ENCODE measurements at regions not wholly inside any gene's neighbourhood (a gene's known extent, or its start where the extent isn't known, plus 50 kb on each side); places are given as distances from the start of the nearest gene placed in this dataset.
"Not testable (repeated sequence)": the region's sequence is repeated elsewhere in the genome, so short reads cannot be mapped to it uniquely, and the experiment has no call there.

DNA sequence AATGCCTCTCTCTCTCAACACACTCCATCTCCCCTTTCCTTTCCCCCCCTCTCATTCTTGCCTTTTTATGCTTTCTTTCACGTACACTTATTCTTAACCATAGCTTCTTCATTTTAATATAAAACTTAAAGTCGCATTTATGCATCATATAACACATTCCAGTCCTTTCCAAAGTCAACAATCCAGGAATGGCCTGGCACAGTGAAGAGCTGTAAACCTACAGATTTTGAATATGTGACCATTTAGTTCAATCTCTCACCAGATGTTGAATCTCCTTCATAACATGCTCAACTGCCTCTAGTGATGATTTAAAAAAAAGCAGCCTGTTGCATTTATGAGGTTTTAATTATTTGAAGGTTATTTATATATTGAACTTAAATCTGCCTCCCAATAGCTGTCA, 186.2 kb upstream of the GRAMD2B start:
- DNase-seq (no peak), ATAC-seq (no peak)

DNA sequence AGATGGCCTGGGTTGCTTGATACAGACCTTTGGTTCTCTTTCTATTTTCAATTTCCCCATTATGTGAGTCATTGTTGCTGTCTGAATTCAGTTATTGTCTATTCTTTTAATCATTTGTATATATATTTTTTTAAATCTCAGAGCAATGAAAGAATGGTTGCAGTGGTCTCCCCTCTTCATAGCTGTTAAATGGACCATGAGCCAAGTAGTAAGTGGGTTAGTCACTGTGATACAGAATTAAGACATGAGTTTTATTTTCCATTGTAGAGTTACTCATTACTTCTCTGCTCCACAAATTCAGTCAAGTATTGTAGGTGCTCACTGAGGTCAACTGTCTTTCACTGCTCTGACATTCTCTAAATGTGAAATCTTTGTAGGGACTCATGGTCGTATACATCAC, 174.6 kb upstream of the GRAMD2B start:
- no peak for ATAC-seq
- DNase-seq: no peak

DNA sequence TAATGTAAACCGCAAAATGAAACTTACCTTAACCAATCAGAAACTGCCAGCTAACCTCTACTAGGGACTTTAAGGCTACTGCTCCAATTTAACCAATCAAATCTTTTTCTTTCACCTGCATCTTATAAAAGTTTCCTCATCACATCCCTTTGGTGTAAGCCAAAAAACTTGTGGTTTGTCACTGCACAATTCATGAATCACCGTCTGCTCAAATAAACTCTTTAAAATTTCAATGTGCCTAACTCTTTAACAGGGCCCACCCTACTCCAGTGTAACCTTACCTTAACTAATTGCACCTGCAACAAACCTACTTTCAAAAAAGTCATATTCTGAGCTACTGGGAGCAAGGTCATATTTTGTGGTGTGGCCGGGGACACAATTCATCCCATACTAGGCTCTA, 172.2 kb upstream of the GRAMD2B start:
- DNase-seq: no peak
- ATAC-seq: no peak

DNA sequence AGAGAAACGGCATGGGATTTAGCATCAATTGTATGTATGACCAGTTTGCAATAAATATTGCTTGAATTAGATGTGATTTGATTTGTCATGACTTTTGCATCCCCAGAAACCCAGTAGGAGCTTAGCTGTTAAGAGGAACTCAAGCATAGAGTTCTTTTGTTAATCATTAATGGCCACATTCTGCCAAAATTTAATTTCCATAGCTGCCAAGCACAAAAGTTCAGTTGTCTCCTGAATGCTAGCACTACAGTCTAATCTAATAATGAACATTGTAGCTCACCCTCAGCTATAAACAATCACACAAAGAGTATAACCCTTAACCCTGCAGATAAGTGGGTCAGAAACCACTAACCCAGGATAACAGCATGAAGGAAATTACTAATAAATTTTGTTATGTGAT, 169.8 kb upstream of the GRAMD2B start:
- DNase-seq (no peak), ATAC-seq (no peak)

DNA sequence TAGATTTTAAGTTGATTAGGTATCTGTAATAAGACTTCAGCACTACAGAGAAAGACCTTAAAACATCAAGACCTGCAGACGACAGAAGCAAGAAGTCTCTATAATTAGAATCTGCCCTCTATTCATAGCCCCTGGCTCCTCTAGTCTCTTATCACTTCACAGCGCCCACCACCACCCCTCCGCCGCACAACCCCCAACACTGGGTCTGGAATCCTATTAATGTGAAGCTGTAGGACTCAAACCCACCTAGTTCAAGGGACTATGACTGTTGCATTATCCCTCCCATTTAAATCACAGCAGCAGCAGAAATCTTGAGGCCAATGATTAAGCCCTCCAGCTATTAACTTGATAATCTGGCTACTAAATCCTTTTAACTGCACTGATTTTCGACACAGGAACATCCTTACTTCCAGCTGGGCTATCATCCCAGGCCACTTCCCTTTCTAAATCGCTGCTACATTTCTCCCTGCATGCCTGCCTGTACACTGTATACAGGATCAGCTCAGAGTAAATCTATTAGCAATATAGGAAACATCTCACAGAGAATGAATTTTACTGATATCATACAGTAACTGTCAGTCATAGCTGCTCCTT, 159.5 kb upstream of the GRAMD2B start:
- DNase-seq: no peak
- no peak for ATAC-seq

DNA sequence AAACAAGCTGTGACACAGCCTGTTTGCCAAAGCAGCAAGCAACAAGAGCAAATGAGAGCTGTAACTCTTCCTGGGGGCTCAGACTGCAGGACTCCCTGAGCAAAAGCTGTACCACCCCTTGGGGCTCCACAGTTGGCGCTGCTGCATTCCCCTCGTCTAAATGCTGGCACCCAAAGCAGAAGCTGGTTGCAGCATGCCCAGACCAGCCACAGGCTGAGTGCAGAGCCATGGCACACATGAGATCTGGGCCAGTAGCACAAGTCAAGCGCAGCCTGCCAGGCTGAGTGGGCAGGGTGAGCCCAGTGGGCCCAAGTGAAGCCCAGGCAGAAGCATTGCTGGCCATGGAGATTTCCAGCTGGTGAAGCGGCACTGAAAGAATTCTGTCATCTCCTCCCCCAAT, 157.3 kb upstream of the GRAMD2B start:
- DNase-seq: no peak
- ATAC-seq: no peak

DNA sequence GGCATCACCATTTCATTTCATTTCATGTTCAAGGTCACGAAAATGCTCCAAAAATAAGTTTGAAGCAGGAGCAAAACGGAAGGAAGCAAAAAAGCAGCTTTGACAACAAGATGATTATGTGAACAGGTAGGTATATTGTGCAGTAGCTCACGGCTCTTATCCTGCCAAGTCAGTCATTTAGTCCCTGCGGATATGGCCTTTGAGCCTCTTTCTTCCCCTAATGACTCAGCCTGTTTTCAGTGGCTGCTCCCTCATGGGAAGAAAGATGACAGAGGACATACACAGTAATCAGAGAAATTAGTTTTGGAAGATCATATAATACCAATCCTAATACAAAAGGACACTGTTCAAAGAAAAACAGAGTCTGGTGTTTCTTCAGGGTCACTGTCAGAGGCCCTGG, 155.8 kb upstream of the GRAMD2B start:
- ATAC-seq: no peak
- DNase-seq: no peak

DNA sequence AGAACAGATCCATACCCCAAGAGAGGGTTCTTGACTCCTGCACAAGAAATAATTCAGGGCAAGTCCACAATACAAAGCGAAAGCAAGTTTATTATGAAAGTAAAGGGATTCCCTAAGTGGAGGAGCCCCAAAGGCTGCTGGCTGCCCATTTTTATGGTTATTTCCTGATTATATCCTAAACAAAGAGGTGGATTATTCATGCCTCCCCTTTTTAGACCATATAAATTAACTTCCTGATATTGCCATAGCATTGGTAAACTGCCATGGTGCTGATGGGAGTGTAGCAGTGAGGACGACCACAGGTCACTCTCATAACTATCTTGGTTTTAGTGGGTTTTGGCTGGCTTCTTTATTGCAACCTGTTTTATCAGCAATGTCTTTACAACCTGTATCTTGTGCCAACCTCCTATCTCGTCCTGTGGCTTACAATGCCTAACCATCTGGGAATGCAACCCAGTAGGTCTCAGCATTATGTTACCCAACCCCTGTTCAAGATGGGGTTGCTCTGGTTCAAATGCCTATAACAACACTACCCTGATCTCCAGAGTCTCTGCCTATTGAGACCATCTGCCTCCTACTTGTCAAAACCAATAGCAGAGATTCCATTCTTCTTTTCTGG, 154.4 kb upstream of the GRAMD2B start:
- DNase-seq: no peak
- no peak for ATAC-seq

DNA sequence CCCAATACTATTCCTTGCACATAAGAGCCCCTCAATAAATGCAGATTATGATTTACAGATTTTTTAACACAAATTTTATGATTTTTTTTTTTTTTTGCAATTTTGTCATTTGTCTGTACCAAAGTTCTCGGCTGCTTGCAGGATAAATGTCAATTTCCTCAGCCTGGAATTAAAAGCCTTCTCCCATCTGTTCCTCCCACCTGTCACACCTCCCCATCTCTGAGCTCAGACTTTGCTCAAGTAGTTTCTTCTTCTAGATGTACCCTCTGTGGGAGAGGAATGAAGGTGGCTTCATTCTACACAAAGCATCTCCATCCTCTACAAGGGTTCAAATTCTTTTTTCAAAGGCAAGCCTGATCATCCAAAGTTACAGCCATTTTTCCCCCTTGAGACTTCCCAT, 153.7 kb upstream of the GRAMD2B start:
- ATAC-seq: no peak
- DNase-seq: no peak

DNA sequence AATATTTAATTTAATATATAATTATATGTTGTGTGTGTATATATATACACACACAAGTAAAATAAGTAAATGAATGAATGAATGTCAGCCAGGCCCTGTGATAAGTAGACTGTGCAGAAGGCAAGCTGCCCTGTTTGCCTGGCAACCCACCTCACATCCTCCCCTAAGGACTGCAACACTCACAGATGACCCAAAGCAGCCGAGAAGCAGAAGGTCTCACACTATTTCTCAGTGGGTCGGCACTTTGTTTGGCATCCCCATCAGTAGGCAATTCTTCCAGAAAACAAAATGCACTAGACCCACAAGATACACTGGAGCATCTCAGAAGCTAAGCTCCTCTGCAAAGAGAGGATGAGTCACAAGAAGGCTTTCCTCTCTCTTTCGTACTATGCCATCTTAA, 152.1 kb upstream of the GRAMD2B start:
- DNase-seq (no peak), ATAC-seq (no peak)

DNA sequence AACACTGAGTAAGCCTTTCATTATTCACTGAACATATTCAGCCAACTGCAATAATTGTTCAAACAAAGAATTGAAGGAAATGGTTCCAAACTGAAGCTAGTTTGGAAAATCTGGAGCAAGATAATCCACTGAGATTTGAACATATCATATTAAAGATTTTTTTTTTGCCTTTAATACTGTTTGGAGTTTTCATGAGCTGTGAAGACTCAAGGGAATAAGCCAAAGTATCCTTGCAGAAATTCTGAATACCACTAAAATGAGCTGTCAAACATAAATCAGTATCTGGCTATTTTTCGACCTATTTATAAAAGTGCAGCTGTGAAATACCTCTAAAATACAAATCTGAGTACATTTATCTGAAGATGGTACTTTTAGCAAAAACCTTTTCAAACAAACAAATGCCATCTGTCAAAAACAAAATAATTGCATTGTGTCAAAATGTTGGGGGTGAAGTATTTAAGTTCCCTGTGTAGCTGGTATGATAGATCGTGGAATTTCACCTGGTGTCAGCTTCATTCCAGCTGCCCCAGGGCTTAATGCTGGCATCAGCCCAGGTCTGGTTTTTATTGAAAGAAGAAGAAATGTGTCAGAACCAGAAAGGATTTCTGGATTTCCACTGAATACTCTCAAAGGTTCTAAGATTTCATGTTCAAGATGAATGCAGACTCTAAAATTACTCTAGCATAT, 149.0 kb upstream of the GRAMD2B start:
- no peak for ATAC-seq
- DNase-seq: no peak

DNA sequence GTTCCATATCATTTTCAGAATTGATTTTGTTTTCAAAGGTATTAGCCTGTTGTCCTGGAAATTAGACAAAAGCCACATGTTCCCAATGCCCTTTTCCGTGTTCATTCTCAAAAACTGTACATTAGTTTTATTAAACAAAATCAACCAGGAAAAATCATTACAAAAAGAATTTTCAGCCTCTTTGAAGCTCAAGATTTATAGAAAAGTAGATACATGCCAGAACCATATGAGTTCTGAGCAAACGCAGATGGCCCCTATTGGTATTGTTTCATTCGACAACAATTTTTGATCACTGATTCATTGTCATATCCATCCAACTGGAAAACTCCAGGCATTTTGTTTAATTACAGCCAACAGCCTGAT, 148.5 kb upstream of the GRAMD2B start:
- no peak for ATAC-seq
- DNase-seq: no peak

DNA sequence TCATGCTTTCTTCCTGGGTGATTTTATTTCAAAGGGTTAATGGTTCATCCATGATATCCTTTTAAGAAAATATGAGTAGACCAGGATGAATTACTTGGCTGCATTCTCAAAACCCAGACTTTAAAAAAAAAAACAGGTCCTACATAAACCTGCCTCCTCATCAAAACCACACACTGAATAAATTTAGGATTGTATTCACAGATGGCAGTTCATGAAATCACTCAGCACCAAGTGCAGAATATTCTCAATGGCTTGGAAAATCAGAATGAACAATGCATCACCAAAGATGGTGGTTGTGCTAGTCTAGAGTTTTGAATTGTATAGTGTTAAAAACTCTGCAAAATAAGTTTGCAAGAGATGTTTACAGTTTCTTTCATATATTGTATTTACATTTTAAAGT, 145.4 kb upstream of the GRAMD2B start:
- ATAC-seq (no peak), DNase-seq (no peak)

DNA sequence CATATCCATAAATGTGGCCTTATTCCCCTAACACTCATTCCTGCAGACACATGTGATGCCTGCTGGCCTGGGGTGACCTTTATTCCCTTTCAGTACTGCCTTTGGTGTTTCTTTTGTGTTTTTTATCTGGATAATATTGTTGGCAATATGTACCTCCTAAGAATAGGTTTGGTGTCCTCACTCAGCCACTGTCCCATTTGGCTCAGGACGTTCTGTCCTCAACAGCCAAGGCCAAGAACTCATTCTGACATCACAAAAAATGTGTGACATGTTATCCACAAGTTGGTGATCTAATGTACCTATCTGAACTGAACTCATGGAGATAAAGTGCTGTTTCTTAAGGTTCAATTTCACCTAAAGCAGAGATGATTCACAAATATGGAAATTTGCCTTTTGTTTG, 142.9 kb upstream of the GRAMD2B start:
- ATAC-seq (no peak), DNase-seq (no peak)

DNA sequence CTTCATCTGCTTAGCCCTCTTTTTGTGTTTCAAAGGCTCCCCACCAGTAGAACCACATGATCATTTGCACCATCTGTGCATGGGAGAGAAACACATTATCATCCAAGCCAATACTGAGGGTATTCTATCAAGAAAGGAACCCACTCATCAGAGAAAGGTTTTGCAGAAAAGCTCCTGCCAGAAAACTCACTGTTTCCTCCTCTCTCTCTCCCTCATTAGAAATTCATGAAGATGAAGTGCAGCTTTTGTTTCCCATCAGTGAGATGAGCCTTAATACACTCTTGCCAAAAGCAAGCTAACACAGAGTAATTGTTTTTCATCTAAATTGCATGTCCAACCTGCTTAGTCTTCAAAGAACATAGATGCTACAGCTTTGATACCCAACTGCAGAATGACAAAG, 142.4 kb upstream of the GRAMD2B start:
- ATAC-seq: no peak
- DNase-seq: no peak

DNA sequence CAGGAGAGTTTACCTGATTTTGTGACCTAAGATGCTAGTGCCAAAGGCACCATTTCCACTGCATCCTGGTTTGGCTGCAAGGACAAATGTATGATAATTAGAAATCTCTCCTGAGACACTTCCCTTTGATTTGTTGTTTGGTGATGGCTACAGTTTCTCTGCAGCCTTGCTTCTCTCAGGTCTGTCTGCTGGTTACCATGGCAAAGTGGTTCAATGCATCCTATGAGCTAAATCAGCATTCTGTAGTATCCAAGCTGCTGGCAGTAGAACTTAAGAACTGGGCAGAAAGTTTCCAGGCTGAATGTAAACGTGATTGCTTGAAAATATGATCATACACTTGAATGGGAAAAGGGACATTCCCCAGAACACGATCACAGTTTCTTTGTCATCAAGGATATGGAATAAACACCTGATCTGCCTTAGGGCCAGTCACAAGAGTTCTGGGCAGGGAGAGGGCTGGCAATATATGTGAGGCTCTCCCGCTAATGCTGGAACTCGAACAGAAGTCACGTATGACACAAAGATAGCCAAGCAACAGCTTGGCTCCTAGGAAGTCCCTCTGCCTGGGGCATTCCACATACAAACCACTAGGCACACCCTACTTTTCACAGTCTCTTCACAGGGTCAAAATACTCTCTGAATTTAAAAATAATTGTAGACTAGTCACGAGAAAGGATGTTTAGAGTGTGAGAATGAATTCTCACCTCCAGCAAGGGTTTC, 138.1 kb upstream of the GRAMD2B start:
- DNase-seq (no peak), ATAC-seq (no peak)

DNA sequence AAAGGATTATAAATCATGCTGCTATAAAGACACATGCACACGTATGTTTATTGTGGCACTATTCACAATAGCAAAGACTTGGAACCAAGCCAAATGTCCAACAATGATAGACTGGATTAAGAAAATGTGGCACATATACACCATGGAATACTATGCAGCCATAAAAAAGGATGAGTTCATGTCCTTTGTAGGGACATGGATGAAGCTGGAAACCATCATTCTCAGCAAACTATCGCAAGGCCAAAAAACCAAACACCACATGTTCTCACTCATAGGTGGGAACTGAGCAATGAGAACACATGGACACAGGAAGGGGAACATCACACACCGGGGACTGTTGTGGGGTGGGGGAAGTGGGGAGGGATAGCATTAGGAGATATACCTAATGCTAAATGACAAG, 127.1 kb upstream of the GRAMD2B start:
- DNase-seq, ATAC-seq: not testable (repeated sequence)

DNA sequence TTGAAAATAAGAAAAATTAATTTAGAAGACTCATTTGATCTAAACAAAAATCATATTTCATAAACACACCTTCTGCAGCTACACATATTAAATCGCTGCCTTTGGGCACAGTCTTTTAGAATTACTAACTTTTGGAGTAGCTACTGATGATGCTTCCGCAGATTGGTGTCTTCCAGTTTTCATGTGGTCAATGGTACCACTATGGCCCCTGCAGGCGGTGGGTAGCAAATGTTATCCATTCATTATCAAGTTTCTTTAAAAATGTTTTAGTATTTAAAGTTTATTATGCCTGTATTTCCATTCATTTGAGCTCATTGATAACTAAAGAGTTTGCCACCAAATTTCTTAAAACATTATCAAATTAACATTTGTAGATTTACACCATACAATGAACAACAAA, 122.9 kb upstream of the GRAMD2B start:
- ATAC-seq: no peak
- no peak for DNase-seq

DNA sequence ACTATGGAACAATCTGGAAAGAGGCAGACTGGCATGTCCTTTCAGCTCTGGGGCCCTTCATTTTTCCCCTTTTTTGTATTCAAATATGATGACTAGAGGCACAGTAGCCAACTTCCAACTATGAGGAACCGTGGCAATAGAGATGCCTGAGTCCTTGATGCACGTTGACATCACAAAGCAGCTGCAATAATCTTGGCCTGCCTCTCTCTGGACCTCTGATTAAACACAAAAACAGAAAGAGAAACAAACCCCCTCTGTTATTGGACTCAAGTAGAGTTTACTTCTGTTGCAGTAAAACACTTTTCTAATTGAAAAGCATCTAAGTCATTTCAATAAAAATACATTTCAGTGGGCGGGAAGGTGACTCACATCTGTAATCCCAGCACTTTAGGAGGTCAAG, 122.2 kb upstream of the GRAMD2B start:
- DNase-seq (no peak), ATAC-seq (no peak)

DNA sequence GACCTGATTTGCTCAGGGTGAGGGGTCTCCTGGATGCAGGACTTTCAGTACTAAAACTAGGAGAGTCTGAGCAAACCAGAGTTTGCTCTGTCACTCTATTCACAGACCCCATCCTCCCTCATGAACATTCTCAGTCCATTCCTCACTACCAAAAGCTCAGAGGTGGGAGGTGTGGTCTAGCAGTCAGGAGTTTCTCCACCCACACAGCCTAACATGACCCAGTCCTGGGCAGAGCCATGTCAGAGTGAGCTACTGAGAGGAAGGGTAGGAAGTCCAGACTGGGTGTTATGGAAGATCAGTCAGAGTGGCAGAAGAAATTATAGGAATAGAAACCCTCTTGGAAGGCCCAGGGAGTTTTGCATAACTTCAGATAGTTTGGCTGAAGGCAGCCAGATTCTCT, 113.3 kb upstream of the GRAMD2B start:
- ATAC-seq (no peak), DNase-seq (no peak)

DNA sequence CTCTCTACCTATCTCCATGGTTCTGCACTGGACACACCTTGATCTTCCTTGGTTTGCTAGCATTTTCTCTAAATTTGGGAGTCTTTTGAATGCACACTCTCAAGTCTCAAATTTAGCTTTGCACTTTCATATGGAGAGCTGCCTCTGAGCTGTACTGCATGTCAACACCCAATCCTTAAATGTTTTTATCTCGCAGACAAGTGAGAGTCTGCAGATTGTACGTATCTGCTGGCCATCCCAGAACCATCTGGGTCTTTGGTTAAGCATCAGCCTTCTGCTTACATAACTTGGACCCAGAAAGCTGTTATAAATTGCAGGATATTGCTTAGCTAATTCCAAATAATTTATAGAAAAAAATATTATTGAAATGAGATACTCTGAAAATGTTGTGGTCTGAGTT, 111.4 kb upstream of the GRAMD2B start:
- ATAC-seq (no peak), DNase-seq (no peak)

DNA sequence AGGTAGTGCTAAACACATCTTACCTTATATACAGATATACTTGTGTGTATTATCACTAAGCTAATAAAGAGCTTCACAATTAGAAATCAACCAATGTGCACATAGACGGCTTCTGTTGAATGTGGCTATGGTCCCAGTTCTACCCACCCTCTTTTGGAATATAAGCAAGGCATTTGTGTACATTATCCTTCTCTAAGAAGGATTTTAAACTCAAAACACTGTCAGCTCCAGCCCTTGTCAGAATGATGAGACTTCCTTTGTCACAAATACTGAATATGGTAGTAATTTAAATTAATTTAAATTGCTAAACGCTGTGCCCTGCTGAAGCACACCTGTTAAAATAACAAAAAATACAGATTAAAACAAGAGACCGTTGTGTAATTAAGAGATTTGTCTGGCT, 107.9 kb upstream of the GRAMD2B start:
- ATAC-seq (no peak), DNase-seq (no peak)

DNA sequence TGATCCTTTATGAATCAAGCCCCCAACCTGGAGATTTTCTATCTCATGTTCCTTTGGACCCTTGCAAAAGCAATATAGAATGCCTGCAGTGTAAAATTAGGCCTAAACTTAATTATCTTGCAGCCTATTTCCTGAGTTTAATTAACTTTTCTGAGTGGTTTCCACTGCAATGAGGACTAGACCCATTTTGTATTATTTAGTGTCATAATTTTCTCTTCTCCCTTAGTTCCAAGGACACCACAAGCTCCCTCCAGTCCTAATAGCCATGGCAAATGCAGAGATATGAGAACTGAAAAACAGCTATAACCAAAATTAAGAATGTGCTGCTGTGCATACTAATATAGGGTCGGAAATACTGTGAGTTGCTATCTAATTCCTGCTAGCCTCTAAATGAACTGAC, 90.9 kb upstream of the GRAMD2B start:
- no peak for DNase-seq
- ATAC-seq: no peak

DNA sequence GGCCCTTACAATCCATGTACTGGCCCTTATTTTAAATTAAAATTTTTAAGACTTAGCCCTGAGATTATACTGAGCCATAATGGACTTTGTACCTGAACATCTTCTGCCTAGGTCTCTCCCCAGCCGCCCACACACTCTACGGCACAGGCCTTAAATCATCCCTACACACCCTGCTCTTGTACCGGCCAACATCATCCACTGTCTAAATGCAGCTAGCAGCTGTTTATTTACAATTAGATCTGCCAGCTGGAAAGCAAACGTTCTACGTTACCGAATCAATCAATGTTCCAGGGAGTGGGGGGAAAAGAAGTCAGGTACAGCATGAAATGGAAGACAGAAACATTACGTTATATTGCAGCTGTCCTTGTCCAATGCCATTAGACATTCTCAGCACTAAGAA, 88.4 kb upstream of the GRAMD2B start:
- ATAC-seq (no peak), DNase-seq (no peak)

Data from stimulated activated naive CD8-positive, alpha-beta T cell treated with anti-CD3 and anti-CD28 coated beads, Interleukin-15, Interleukin-2, amounts not matched to agents 100 U/mL and 50 U/mL, for 24 hours (primary cell).